SU-DHL-6 (cell line): ENCODE measurements at regions not wholly inside any gene's neighbourhood (a gene's known extent, or its start where the extent isn't known, plus 50 kb on each side); places are given as distances from the start of the nearest gene placed in this dataset.

Source experiments
- CTCF ChIP-seq: fragments of 200-600 bp; sonication (generic); IDR thresholded peaks from one replicate; pipeline ENCODE4 v1.5.1; 2017; ENCODE audit warnings: antibody characterized with exemption, mild to moderate bottlenecking, low read length, moderate library complexity; ENCODE audit not compliant: insufficient read depth, poor library complexity, severe bottlenecking
- EZH2phosphoT487 ChIP-seq: fragments of 200-600 bp; sonication (generic), shearing (Covaris generic); conservative IDR thresholded peaks from 2 replicates; pipeline ENCODE4 v1.6.1; 2018; ENCODE audit warnings: mild to moderate bottlenecking, antibody characterized with exemption, low read length, moderate library complexity, mixed read lengths

GRCh38 chr5:178796165-178796945 is 63.4 kb upstream of the ZNF354B start:
- TF ChIP-seq CTCF (no peak), EZH2phosphoT487 (no peak)
